Bronchial epithelial cell (primary cell): ENCODE measurements at regions not wholly inside any gene's neighbourhood (a gene's known extent, or its start where the extent isn't known, plus 50 kb on each side); places are given as distances from the start of the nearest gene placed in this dataset.
"Not testable (repeated sequence)": the region's sequence is repeated elsewhere in the genome, so short reads cannot be mapped to it uniquely, and the experiment has no call there.

Source experiments
- DNase-seq: peaks from one replicate; pipeline ENCODE4 v3.0.0-alpha.2; 2010; ENCODE audit warnings: low read depth
- FAIRE-seq: peaks from 2 replicates; lab custom pipeline; 2011; peaks lifted over from hg19 to GRCh38; lab: Jason Lieb, UNC
- H3K27me3 ChIP-seq: 2 replicates; pipeline ENCODE4 v1.5.1; 2011; ENCODE audit warnings: low read length; ENCODE audit not compliant: control insufficient read depth, insufficient read depth
- H3K36me3 ChIP-seq: 2 replicates; pipeline ENCODE4 v1.5.1; 2011; ENCODE audit warnings: low read length; ENCODE audit not compliant: control insufficient read depth, insufficient read depth
- H3K4me3 ChIP-seq: 2 replicates; pipeline ENCODE4 v1.5.1; 2011; ENCODE audit warnings: mild to moderate bottlenecking, low read depth, low read length, control low read depth
- TF ChIP-seq, protein P1 (sequence below): IDR thresholded peaks from 2 replicates; pipeline ENCODE4 v1.5.1; 2011; ENCODE audit warnings: mild to moderate bottlenecking, moderate library complexity, low read length, control low read depth, inconsistent platforms; ENCODE audit not compliant: insufficient read depth, severe bottlenecking

GRCh38 chrX:27136325-27136724 is 326.8 kb downstream of the PPP4R3C start:
- Histone ChIP-seq H3K36me3 (no peaks in the 10 kb centered on the region), H3K27me3 (no peaks in the 10 kb centered on the region), H3K4me3 (no peak overlapping the region)
- TF ChIP-seq, protein P1, sequence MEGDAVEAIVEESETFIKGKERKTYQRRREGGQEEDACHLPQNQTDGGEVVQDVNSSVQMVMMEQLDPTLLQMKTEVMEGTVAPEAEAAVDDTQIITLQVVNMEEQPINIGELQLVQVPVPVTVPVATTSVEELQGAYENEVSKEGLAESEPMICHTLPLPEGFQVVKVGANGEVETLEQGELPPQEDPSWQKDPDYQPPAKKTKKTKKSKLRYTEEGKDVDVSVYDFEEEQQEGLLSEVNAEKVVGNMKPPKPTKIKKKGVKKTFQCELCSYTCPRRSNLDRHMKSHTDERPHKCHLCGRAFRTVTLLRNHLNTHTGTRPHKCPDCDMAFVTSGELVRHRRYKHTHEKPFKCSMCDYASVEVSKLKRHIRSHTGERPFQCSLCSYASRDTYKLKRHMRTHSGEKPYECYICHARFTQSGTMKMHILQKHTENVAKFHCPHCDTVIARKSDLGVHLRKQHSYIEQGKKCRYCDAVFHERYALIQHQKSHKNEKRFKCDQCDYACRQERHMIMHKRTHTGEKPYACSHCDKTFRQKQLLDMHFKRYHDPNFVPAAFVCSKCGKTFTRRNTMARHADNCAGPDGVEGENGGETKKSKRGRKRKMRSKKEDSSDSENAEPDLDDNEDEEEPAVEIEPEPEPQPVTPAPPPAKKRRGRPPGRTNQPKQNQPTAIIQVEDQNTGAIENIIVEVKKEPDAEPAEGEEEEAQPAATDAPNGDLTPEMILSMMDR = no peak
- FAIRE-seq (no peak), DNase-seq (no peak)

DNA sequence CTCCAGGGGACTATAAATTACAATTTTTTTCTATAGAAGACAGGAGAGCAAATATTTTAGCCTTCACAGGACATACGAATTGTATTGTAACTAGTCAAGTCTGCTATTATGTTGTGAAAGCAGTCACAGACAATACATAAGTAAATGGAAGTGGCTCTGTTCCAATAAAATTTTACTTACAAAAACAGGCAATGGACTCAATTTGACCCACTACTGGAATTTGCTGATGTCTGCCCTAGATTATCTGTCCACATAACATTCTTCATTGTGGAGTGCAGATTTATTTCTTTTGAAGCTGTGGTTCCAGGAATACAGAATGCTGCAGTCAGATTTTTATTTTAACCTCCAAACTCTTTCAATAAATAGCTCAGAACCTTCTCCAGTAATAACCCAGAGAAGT is 330.3 kb downstream of the PPP4R3C start:
- DNase-seq (no peak), FAIRE-seq (no peak)
- Histone ChIP-seq H3K27me3 (no peaks in the 10 kb centered on the region), H3K36me3 (no peaks in the 10 kb centered on the region), H3K4me3 (no peak overlapping the region)
- TF ChIP-seq, protein P1 = no peak

- not testable (repeated sequence) for H3K4me3 ChIP-seq, FAIRE-seq, H3K36me3 ChIP-seq, DNase-seq, H3K27me3 ChIP-seq
These were observed 376.0 kb downstream of the PPP4R3C start for GRCh38 chrX:27087176-27087575.

DNA sequence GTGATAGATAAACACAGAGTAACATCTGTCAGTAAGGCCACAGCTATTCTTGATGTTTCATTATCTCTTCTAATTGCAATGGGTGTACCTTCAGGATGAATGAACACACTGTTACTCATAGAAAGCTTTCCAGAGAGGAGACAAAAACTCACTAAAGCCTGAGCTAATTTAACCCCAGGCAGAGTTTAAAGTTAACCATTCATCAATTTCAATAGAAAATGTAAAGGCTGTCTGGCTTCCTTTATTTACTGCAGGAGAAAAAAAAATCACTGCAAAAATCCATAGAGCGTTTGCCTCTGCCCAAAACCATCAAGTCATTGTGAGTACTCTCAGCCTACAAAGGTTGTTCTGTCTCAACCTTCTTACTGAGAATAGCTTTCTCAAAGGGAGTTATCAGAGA is 376.9 kb downstream of the PPP4R3C start:
- no peak for FAIRE-seq
- no peak overlapping the region for H3K4me3 ChIP-seq
- no peaks in the 10 kb centered on the region for H3K27me3 ChIP-seq
- no peaks in the 10 kb centered on the region for H3K36me3 ChIP-seq
- peak; percentile 0 for DNase-seq
- TF ChIP-seq, protein P1 = no peak

- DNase-seq (no peak), FAIRE-seq (no peak)
- Histone ChIP-seq H3K4me3 (no peak overlapping the region), H3K36me3 (no peaks in the 10 kb centered on the region), H3K27me3 (no peaks in the 10 kb centered on the region)
- TF ChIP-seq, protein P1 = no peak
These were observed 377.8 kb downstream of the PPP4R3C start for GRCh38 chrX:27085346-27085745.

- no peaks in the 10 kb centered on the region for H3K27me3 ChIP-seq
- H3K4me3 ChIP-seq = no peak overlapping the region
- TF ChIP-seq, protein P1 = no peak
- DNase-seq (no peak), FAIRE-seq (no peak)
- H3K36me3 ChIP-seq = no peaks in the 10 kb centered on the region
These were observed 384.8 kb downstream of the PPP4R3C start for GRCh38 chrX:27078371-27078770.
